ENCODE measurements at regions not wholly inside any gene's neighbourhood (a gene's known extent, or its start where the extent isn't known, plus 50 kb on each side); places are given as distances from the start of the nearest gene placed in this dataset.
"Not testable (repeated sequence)": the region's sequence is repeated elsewhere in the genome, so short reads cannot be mapped to it uniquely, and the experiment has no call there.

GRCh38 chr18:60064271-60064670, 164.5 kb downstream of the PMAIP1 start:
- in situ Hi-C loops (cut with HindIII; ENCODE audit: low sequenced_read_pairs): no loop called here
- TF ChIP-seq CTCF (IDR thresholded peaks at IDR 0.05; ENCODE audit: low read depth, low read length): no peak
- H3K4me3 ChIP-seq (ENCODE audit: low read depth, low read length): no peak overlapping the region
- DNase-seq (ENCODE audit: low read depth, low spot score): peak; percentile 10

GRCh38 chr18:60062831-60063230, 163.0 kb downstream of the PMAIP1 start:
- DNase-seq (ENCODE audit: low read depth, low spot score); H3K4me3 ChIP-seq (ENCODE audit: low read depth, low read length); in situ Hi-C loops (cut with HindIII; ENCODE audit: low sequenced_read_pairs): not testable (repeated sequence)

DNA sequence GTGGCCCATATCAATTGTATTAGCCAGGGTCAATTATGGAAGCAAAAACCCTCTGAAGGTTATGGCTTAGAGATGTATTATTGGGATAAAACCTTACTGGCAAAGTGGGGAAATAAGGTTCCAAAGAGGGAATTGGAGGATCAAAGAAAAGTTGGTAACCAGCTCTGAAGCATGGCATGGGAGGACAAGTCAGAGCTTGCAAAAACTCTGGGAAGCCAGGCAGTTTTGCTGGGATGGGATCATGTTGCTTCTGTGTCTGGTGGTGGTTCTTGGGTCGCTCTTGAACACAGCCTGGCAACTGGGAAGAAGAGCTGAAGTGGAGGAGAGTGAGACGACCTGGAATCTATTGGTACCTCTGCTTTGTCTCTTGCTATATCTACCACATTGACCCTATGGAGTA, 162.6 kb downstream of the PMAIP1 start:
- TF ChIP-seq CTCF (IDR thresholded peaks at IDR 0.05; ENCODE audit: low read depth, low read length): no peak
- no peak for DNase-seq (ENCODE audit: low read depth, low spot score)
- in situ Hi-C loops (cut with HindIII; ENCODE audit: low sequenced_read_pairs): no loop called here
- no peak overlapping the region for H3K4me3 ChIP-seq (ENCODE audit: low read depth, low read length)

GRCh38 chr18:60060578-60060977, 160.8 kb downstream of the PMAIP1 start:
- DNase-seq (ENCODE audit: low read depth, low spot score): no peak
- H3K4me3 ChIP-seq (ENCODE audit: low read depth, low read length): no peak overlapping the region
- TF ChIP-seq CTCF (IDR thresholded peaks at IDR 0.05; ENCODE audit: low read depth, low read length): no peak
- in situ Hi-C loops (cut with HindIII; ENCODE audit: low sequenced_read_pairs): no loop called here

DNA sequence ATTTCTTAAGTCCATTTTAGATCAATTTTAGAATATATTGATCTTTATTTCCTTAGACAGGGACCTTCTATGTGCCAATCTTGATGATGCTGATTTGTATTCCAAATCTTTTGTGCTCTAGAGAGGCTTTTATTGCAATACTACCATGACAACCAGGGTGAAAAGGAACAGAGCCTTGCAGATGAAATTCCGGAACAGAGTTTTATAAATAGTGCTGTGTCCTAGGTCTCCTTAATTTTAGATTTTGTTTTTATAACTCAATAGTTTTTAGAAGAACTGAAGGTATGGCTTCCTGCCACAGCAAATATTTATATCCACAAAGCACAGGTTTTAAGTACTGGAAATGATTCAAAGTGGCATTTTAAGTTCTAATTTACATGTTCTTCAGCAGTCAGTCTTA, 160.2 kb downstream of the PMAIP1 start:
- peak; percentile 35 for DNase-seq (ENCODE audit: low read depth, low spot score)
- TF ChIP-seq CTCF (IDR thresholded peaks at IDR 0.05; ENCODE audit: low read depth, low read length): no peak
- in situ Hi-C loops (cut with HindIII; ENCODE audit: low sequenced_read_pairs): no loop called here
- H3K4me3 ChIP-seq (ENCODE audit: low read depth, low read length): no peak overlapping the region

DNA sequence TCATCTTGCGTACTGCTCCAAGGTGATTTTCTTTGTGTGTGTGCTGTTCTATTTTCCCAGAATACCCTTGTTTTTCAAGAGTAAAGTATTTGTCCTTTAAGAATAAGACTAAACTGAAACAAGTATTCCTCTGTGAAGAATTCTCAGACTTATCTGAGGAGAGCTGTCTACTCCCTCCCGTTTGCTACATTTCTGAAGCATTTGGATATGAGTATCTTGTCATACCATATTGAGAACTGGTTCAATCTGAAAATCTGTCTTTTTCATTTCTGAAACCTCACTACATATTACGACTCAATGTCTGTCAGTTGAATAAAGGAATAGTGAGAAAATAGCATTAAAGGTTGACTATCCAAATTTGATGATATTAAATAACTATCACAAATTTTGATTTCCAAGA, 159.4 kb downstream of the PMAIP1 start:
- no peak for TF ChIP-seq CTCF (IDR thresholded peaks at IDR 0.05; ENCODE audit: low read depth, low read length)
- no peak for DNase-seq (ENCODE audit: low read depth, low spot score)
- in situ Hi-C loops (cut with HindIII; ENCODE audit: low sequenced_read_pairs): no loop called here
- H3K4me3 ChIP-seq (ENCODE audit: low read depth, low read length): no peak overlapping the region

GRCh38 chr18:60053747-60054304, 154.0 kb downstream of the PMAIP1 start:
- TF ChIP-seq CTCF (IDR thresholded peaks at IDR 0.05; ENCODE audit: low read depth, low read length): no peak
- H3K4me3 ChIP-seq (ENCODE audit: low read depth, low read length): no peak overlapping the region
- peak; percentile 93 for DNase-seq (ENCODE audit: low read depth, low spot score)
- in situ Hi-C loops (cut with HindIII; ENCODE audit: low sequenced_read_pairs): no loop called here
